OCI-LY7 (cell line): ENCODE measurements at regions not wholly inside any gene's neighbourhood (a gene's known extent, or its start where the extent isn't known, plus 50 kb on each side); places are given as distances from the start of the nearest gene placed in this dataset.

Experiments used
- BruUV-seq: library from RNA; stranded (reverse); fragments of 400-500 nt; replicated peaks from 2 replicates; lab custom pipeline; 2021; lab: Mats Ljungman, UMichigan
- CTCF ChIA-PET: fragments of 300-600 bp; sonication (Branson Sonifier 250); formaldehyde crosslinking; loops from one replicate; lab custom pipeline; 2022; ENCODE audit warnings: antibody characterized with exemption; ENCODE audit not compliant: unreplicated experiment; lab: Charles Lee
- POLR2A ChIA-PET: fragments of 300-600 bp; sonication (Branson Sonifier 250); formaldehyde crosslinking; loops from one replicate; lab custom pipeline; 2022; ENCODE audit warnings: antibody characterized with exemption; lab: Charles Lee
- DNase-seq: peaks from one replicate; pipeline ENCODE4 v3.0.0-alpha.2; 2015; ENCODE audit warnings: low spot score
- H2AFZ ChIP-seq: fragments of 200-600 bp; sonication (generic), shearing (Covaris generic); 2 replicates; pipeline ENCODE4 v1.6.1; 2014; ENCODE audit warnings: mild to moderate bottlenecking, antibody characterized with exemption, low read length, moderate library complexity
- H3K27ac ChIP-seq: fragments of 200-600 bp; sonication (generic); 2 replicates; pipeline ENCODE4 v1.5.1; 2014; ENCODE audit warnings: mixed run types, low read depth, mild to moderate bottlenecking, moderate library complexity, low read length, inconsistent platforms; ENCODE audit not compliant: poor library complexity, severe bottlenecking
- H3K36me3 ChIP-seq: fragments of 200-600 bp; sonication (generic); 2 replicates; pipeline ENCODE4 v1.6.1; 2014; ENCODE audit warnings: mild to moderate bottlenecking, antibody characterized with exemption, low read length, moderate library complexity, mixed read lengths; ENCODE audit not compliant: insufficient read depth
- H3K4me1 ChIP-seq: fragments of 200-600 bp; sonication (generic); 2 replicates; pipeline ENCODE4 v1.5.1; 2014; ENCODE audit warnings: mild to moderate bottlenecking, low read length; ENCODE audit not compliant: insufficient read depth, poor library complexity, severe bottlenecking
- H3K4me2 ChIP-seq: fragments of 200-600 bp; sonication (generic); 2 replicates; pipeline ENCODE4 v1.6.1; 2014; ENCODE audit warnings: mild to moderate bottlenecking, low read length
- H3K4me3 ChIP-seq: fragments of 200-600 bp; sonication (generic); 2 replicates; pipeline ENCODE4 v1.5.1; 2014; ENCODE audit warnings: mild to moderate bottlenecking, low read depth, low read length; ENCODE audit not compliant: poor library complexity, severe bottlenecking
- H3K79me2 ChIP-seq: fragments of 200-600 bp; sonication (generic); 2 replicates; pipeline ENCODE4 v1.6.1; 2016; ENCODE audit warnings: low read depth, mild to moderate bottlenecking, low read length, moderate library complexity, mixed read lengths; ENCODE audit not compliant: insufficient read depth
- H3K9me2 ChIP-seq: fragments of 200-600 bp; sonication (generic); 2 replicates; pipeline ENCODE4 v1.6.1; 2016; ENCODE audit warnings: mild to moderate bottlenecking, low read length, mixed read lengths; ENCODE audit not compliant: insufficient read depth
- H3K9me3 ChIP-seq: fragments of 200-600 bp; sonication (generic); 2 replicates; pipeline ENCODE4 v1.6.1; 2014; ENCODE audit warnings: mild to moderate bottlenecking, mixed run types, low read length, mixed read lengths
- H4K20me1 ChIP-seq: fragments of 200-600 bp; sonication (generic); 2 replicates; pipeline ENCODE4 v1.6.1; 2014; ENCODE audit warnings: mild to moderate bottlenecking, antibody characterized with exemption, low read length, moderate library complexity, mixed read lengths; ENCODE audit not compliant: insufficient read depth
- EZH2phosphoT487 ChIP-seq: fragments of 200-600 bp; sonication (generic); IDR thresholded peaks from 2 replicates; pipeline ENCODE4 v1.6.1; 2018; ENCODE audit warnings: low read depth, borderline replicate concordance, mild to moderate bottlenecking, mixed run types, antibody characterized with exemption, low read length, moderate library complexity, mixed read lengths
- intact Hi-C: fragments of 100-400 bp; cut with micrococcal nuclease; formaldehyde crosslinking; loops from one replicate; pipeline ENCODE4 v1.10.0; 2022; ENCODE audit not compliant: unreplicated experiment
- TF ChIP-seq, protein P1 (sequence below): fragments of 200-600 bp; sonication (generic); conservative IDR thresholded peaks from 2 replicates; pipeline ENCODE4 v1.5.1; 2014; ENCODE audit warnings: mild to moderate bottlenecking, antibody characterized with exemption, low read length, moderate library complexity, mixed read lengths

DNA sequence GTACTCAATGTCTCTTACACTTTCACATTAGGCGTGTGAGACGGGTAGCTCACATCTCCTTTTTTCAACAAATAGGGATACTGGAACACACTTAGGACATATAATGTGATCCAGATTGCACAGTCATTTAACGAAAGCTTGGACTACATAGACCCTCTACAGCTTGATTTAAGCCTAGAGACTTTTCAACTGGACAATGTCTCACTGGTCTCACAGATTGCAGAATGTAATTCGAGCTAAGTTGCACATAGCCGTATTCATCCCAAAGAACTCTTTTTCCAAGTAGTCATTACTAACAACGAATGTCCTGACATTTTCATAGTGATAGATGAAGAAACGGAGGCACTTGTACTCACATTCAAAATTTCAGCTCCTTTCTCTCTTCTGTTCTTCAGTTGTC is 612.1 kb downstream of the ZEB2 start:
- Histone ChIP-seq H4K20me1 (no peaks in the 10 kb centered on the region), H3K4me1 (no peaks in the 10 kb centered on the region), H3K27ac (no peak overlapping the region), H3K36me3 (no peaks in the 10 kb centered on the region), H3K9me3 (no peaks in the 10 kb centered on the region), H3K79me2 (no peaks in the 10 kb centered on the region), H3K4me2 (no peak overlapping the region), H2AFZ (no peak overlapping the region), H3K4me3 (no peak overlapping the region), H3K9me2 (no peaks in the 10 kb centered on the region)
- DNase-seq: no peak
- TF ChIP-seq, protein P1, sequence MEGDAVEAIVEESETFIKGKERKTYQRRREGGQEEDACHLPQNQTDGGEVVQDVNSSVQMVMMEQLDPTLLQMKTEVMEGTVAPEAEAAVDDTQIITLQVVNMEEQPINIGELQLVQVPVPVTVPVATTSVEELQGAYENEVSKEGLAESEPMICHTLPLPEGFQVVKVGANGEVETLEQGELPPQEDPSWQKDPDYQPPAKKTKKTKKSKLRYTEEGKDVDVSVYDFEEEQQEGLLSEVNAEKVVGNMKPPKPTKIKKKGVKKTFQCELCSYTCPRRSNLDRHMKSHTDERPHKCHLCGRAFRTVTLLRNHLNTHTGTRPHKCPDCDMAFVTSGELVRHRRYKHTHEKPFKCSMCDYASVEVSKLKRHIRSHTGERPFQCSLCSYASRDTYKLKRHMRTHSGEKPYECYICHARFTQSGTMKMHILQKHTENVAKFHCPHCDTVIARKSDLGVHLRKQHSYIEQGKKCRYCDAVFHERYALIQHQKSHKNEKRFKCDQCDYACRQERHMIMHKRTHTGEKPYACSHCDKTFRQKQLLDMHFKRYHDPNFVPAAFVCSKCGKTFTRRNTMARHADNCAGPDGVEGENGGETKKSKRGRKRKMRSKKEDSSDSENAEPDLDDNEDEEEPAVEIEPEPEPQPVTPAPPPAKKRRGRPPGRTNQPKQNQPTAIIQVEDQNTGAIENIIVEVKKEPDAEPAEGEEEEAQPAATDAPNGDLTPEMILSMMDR: no peak
- TF ChIP-seq EZH2phosphoT487: no peak
- ChIA-PET CTCF (interaction anchor here (0.5 kb wide), 1 partner anchor 176 kb away, joined by 3 read pairs; no protein-coding TSS in a partner anchor), POLR2A (interaction anchor here (0.6 to 0.7 kb wide), 2 partner anchors 1856 to 1861 kb away, joined by 3 to 7 read pairs; no protein-coding TSS in a partner anchor)
- intact Hi-C loops: no loop called here
- BruUV-seq: no TSS peak

DNA sequence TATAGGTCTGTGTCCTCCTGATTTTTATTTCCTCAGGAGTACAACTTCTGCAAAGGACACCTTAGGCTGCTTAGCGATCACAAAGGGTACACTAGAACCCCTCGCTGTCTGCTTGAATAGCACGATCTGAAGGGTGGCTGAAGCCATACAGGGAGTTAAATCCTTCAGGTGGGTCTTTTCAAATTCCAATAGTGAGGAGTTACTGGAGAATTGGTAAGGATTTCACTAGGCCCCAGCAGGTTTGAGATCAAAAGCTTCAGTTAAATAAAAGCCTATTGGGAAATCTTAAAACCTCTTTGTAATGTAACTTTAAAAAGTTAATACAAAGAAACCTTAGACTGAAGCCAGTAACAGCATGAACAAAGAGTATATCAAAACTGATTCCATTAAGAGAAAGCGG is 613.1 kb downstream of the ZEB2 start:
- intact Hi-C loops: no loop called here
- Histone ChIP-seq H3K79me2 (no peaks in the 10 kb centered on the region), H2AFZ (no peak overlapping the region), H4K20me1 (no peaks in the 10 kb centered on the region), H3K36me3 (no peaks in the 10 kb centered on the region), H3K4me3 (no peak overlapping the region), H3K4me2 (no peak overlapping the region), H3K27ac (no peak overlapping the region), H3K4me1 (no peaks in the 10 kb centered on the region), H3K9me3 (no peaks in the 10 kb centered on the region), H3K9me2 (no peaks in the 10 kb centered on the region)
- CTCF ChIA-PET: no interaction called here
- TF ChIP-seq EZH2phosphoT487: no peak
- TF ChIP-seq, protein P1: no peak
- BruUV-seq: no TSS peak
- POLR2A ChIA-PET: no interaction called here
- DNase-seq: no peak

GRCh38 chr2:143905587-143905986 is 614.3 kb downstream of the ZEB2 start:
- Histone ChIP-seq H3K27ac (no peak overlapping the region), H2AFZ (no peak overlapping the region), H3K36me3 (no peaks in the 10 kb centered on the region), H3K9me2 (no peaks in the 10 kb centered on the region), H3K9me3 (no peaks in the 10 kb centered on the region), H4K20me1 (no peaks in the 10 kb centered on the region), H3K4me1 (no peaks in the 10 kb centered on the region), H3K4me3 (no peak overlapping the region), H3K79me2 (no peaks in the 10 kb centered on the region), H3K4me2 (no peak overlapping the region)
- DNase-seq: no peak
- intact Hi-C loops: no loop called here
- no TSS peak for BruUV-seq
- TF ChIP-seq, protein P1: no peak
- no peak for TF ChIP-seq EZH2phosphoT487
- ChIA-PET POLR2A (interaction anchor here (0.8 kb wide), 1 partner anchor 19 kb away, joined by 3 read pairs; no protein-coding TSS in a partner anchor), CTCF (no interaction called here)
